GM12864 (cell line): ENCODE measurements at regions not wholly inside any gene's neighbourhood (a gene's known extent, or its start where the extent isn't known, plus 50 kb on each side); places are given as distances from the start of the nearest gene placed in this dataset.

Experiments used
- DNase-seq: peaks from one replicate; pipeline ENCODE4 v3.0.0-alpha.2; 2011; ENCODE audit warnings: low read depth
- H3K4me3 ChIP-seq: 2 replicates; pipeline ENCODE4 v1.5.1; 2011; ENCODE audit warnings: mild to moderate bottlenecking, low read depth, low read length, control low read depth
- CTCF ChIP-seq: IDR thresholded peaks from 2 replicates; pipeline ENCODE4 v1.5.1; 2011; ENCODE audit warnings: low read depth, mild to moderate bottlenecking, moderate library complexity, low read length, control low read depth, inconsistent platforms; ENCODE audit errors: missing control alignments

- no peak for DNase-seq
- H3K4me3 ChIP-seq, result no peak overlapping the region
- TF ChIP-seq CTCF, result no peak
These were observed 131.2 kb upstream of the ZNF608 start for GRCh38 chr5:124877501-124878146.

- no peak for DNase-seq
- no peak overlapping the region for H3K4me3 ChIP-seq
- TF ChIP-seq CTCF, result no peak
These were observed 132.3 kb upstream of the ZNF608 start for GRCh38 chr5:124878583-124879342.

GRCh38 chr5:124880903-124881697 is 134.7 kb upstream of the ZNF608 start:
- TF ChIP-seq CTCF, result no peak
- no peak for DNase-seq
- H3K4me3 ChIP-seq, result no peak overlapping the region

- no peak for TF ChIP-seq CTCF
- no peak for DNase-seq
- H3K4me3 ChIP-seq, result no peak overlapping the region
These were observed 137.2 kb upstream of the ZNF608 start for GRCh38 chr5:124883681-124884080.

- no peak for TF ChIP-seq CTCF
- no peak overlapping the region for H3K4me3 ChIP-seq
- no peak for DNase-seq
These were observed 137.7 kb upstream of the ZNF608 start for GRCh38 chr5:124884114-124884513.

GRCh38 chr5:124885490-124885889 is 139.1 kb upstream of the ZNF608 start:
- no peak overlapping the region for H3K4me3 ChIP-seq
- TF ChIP-seq CTCF, result no peak
- DNase-seq, result no peak
